ENCODE measurements at regions not wholly inside any gene's neighbourhood (a gene's known extent, or its start where the extent isn't known, plus 50 kb on each side); places are given as distances from the start of the nearest gene placed in this dataset.

DNA sequence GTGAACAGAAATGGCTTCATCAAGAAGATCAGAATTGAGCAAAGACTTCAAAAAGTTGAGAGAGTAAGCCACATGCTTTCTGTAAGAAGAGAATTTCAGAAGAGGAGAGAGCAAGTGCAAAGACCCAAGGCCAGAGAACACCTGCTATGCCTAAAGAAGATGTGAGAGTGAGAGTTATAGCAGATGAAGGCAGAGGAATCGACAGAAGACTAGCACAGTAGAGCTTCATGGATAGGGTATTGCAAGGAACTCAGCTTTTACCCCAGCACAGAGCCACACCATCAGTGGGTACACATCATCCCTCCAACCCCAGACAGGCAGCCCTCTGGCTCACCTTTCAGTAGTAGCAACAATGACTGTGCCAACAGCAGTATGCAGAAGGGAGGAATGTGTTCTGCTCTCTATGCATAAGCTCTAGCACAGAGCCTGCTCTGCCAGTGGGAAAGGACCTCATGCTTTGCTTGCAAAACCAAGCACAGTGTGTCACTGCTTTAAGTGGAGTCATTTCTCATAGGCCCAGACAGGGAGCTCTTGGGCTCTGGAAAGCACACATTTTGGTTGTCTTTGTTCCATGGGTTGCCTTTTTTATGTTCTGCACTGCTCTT is 318.6 kb downstream of the NAF1 start:
- TF ChIP-seq, protein P1, sequence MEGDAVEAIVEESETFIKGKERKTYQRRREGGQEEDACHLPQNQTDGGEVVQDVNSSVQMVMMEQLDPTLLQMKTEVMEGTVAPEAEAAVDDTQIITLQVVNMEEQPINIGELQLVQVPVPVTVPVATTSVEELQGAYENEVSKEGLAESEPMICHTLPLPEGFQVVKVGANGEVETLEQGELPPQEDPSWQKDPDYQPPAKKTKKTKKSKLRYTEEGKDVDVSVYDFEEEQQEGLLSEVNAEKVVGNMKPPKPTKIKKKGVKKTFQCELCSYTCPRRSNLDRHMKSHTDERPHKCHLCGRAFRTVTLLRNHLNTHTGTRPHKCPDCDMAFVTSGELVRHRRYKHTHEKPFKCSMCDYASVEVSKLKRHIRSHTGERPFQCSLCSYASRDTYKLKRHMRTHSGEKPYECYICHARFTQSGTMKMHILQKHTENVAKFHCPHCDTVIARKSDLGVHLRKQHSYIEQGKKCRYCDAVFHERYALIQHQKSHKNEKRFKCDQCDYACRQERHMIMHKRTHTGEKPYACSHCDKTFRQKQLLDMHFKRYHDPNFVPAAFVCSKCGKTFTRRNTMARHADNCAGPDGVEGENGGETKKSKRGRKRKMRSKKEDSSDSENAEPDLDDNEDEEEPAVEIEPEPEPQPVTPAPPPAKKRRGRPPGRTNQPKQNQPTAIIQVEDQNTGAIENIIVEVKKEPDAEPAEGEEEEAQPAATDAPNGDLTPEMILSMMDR (IDR thresholded peaks at IDR 0.05; ENCODE audit: low read depth, low read length), result no peak
- POLR2A ChIA-PET, result no interaction called here
- no peak overlapping the region for H3K4me3 ChIP-seq (ENCODE audit: low read depth, low read length)
- no peaks in the 10 kb centered on the region for H3K27me3 ChIP-seq (ENCODE audit: control insufficient read depth, insufficient read depth, low read length)
- CTCF ChIA-PET, result no interaction called here
- no peak for DNase-seq (ENCODE audit: low read depth, low spot score)
- peaks cover 3% of the 10 kb centered on the region for H3K9me3 ChIP-seq (ENCODE audit: control insufficient read depth, insufficient read depth, low read length)
- H3K27ac ChIP-seq (ENCODE audit: low read depth, low read length), result no peak overlapping the region

DNA sequence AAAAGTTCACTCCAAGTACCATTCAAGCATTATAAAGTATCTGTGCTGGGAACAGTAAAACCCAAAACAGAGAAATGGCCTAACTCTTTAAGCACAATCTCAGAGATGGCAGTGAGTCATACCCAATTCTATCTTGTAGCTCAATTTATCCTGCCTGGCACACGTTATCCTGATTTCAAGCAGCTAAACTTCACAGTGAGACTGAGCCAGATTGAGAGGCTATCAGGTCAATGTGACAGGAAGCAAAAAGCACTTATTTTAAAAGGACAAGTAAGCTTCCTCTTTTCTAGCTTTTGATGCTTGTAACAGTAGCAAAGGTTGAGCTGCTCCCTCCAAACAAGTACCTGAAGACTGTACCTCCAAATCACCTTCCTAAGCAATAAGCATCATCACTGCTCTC is 324.9 kb downstream of the NAF1 start:
- ChIA-PET CTCF (no interaction called here), POLR2A (no interaction called here)
- TF ChIP-seq, protein P1 (IDR thresholded peaks at IDR 0.05; ENCODE audit: low read depth, low read length), result no peak
- H3K27ac ChIP-seq (ENCODE audit: low read depth, low read length), result no peak overlapping the region
- H3K4me3 ChIP-seq (ENCODE audit: low read depth, low read length), result no peak overlapping the region
- H3K27me3 ChIP-seq (ENCODE audit: control insufficient read depth, insufficient read depth, low read length), result no peaks in the 10 kb centered on the region
- no peaks in the 10 kb centered on the region; the same call in none of the 2 replicates for H3K9me3 ChIP-seq (ENCODE audit: control insufficient read depth, insufficient read depth, low read length)
- DNase-seq (ENCODE audit: low read depth, low spot score), result no peak

DNA sequence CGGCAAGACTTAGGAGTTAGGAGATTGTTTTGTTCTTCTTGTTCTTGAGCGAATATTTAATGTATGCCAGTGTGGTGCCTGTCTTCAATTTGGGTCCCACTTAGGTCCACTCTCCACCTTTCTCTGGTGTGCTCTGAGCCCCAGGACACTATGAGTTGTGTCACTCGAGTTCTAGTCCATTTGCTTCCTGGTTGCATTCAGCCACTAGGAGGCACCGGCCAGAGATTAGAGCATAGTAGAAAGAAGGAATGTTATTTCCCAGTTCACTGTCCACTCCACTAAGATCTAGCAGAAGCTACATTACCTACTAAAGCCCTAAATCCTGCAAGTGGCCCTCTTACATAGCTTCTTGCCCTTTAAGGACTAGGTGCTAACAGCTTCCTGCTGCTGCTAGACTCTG is 326.9 kb downstream of the NAF1 start:
- CTCF ChIA-PET, result no interaction called here
- Histone ChIP-seq H3K27me3 (ENCODE audit: control insufficient read depth, insufficient read depth, low read length) (no peaks in the 10 kb centered on the region), H3K9me3 (ENCODE audit: control insufficient read depth, insufficient read depth, low read length) (peaks cover 7% of the 10 kb centered on the region), H3K4me3 (ENCODE audit: low read depth, low read length) (no peak overlapping the region), H3K27ac (ENCODE audit: low read depth, low read length) (no peak overlapping the region)
- TF ChIP-seq, protein P1 (IDR thresholded peaks at IDR 0.05; ENCODE audit: low read depth, low read length), result no peak
- no peak for DNase-seq (ENCODE audit: low read depth, low spot score)
- POLR2A ChIA-PET, result no interaction called here

DNA sequence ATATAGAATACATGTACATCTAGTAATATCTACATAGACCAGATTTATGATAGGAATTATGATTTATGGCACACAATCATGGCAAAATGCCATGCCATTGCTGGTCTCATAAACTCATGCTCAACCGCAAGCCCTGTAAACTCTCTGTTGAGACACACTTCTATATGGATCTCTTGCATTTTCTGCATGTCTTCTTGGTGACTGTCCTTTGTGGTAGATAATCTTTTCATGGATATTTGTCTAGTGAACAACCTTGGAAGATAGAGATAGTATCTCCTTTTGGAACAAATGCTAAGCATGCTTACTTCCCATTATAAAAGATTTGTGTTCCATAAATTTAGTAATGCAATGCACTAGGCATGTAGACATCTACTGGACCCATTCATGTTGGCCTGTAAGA is 328.0 kb downstream of the NAF1 start:
- H3K27me3 ChIP-seq (ENCODE audit: control insufficient read depth, insufficient read depth, low read length), result no peaks in the 10 kb centered on the region
- H3K27ac ChIP-seq (ENCODE audit: low read depth, low read length), result no peak overlapping the region
- CTCF ChIA-PET, result no interaction called here
- H3K9me3 ChIP-seq (ENCODE audit: control insufficient read depth, insufficient read depth, low read length), result peaks cover 7% of the 10 kb centered on the region; the same call in 1 of the 2 replicates
- DNase-seq (ENCODE audit: low read depth, low spot score), result no peak
- H3K4me3 ChIP-seq (ENCODE audit: low read depth, low read length), result no peak overlapping the region
- TF ChIP-seq, protein P1 (IDR thresholded peaks at IDR 0.05; ENCODE audit: low read depth, low read length), result no peak
- POLR2A ChIA-PET, result no interaction called here

DNA sequence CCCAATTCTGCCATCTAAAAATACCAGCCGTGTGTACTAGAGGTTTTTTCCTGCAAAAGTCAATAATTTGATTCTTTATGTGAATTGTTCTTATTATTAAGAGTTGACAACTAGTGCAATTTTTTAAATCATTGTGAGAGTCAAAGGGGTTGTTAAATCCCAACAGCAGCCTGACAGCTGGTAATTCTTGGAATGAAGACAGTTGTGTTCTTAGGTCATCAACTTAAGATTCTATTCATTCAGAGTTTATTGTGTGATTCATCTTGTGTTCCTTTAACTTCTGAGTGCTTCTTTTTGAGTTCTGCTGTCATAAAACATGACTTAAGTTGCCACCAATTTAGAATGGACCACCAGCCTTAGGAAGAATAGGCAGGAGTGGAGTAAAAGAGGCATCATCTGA is 329.0 kb downstream of the NAF1 start:
- Histone ChIP-seq H3K9me3 (ENCODE audit: control insufficient read depth, insufficient read depth, low read length) (peaks cover 7% of the 10 kb centered on the region; the same call in 1 of the 2 replicates), H3K27ac (ENCODE audit: low read depth, low read length) (no peak overlapping the region), H3K27me3 (ENCODE audit: control insufficient read depth, insufficient read depth, low read length) (no peaks in the 10 kb centered on the region), H3K4me3 (ENCODE audit: low read depth, low read length) (no peak overlapping the region)
- CTCF ChIA-PET, result no interaction called here
- POLR2A ChIA-PET, result no interaction called here
- DNase-seq (ENCODE audit: low read depth, low spot score), result no peak
- TF ChIP-seq, protein P1 (IDR thresholded peaks at IDR 0.05; ENCODE audit: low read depth, low read length), result no peak

Measured in AG04450 (cell line).